NB4 (cell line): ENCODE measurements at regions not wholly inside any gene's neighbourhood (a gene's known extent, or its start where the extent isn't known, plus 50 kb on each side); places are given as distances from the start of the nearest gene placed in this dataset.

Experiments
- POLR2A ChIP-seq: IDR thresholded peaks from 2 replicates; pipeline ENCODE4 v1.6.1; 2011; ENCODE audit warnings: mild to moderate bottlenecking; ENCODE audit not compliant: insufficient read length; ENCODE audit errors: extremely low read depth
- TF ChIP-seq, protein P1 (sequence below): IDR thresholded peaks from one replicate; pipeline ENCODE4 v1.5.1; 2012; ENCODE audit warnings: low read depth, low read length
- TF ChIP-seq, protein P2 (sequence below): IDR thresholded peaks from 2 replicates; pipeline ENCODE4 v1.6.1; 2011; ENCODE audit warnings: low read depth, low read length

- TF ChIP-seq, protein P1, sequence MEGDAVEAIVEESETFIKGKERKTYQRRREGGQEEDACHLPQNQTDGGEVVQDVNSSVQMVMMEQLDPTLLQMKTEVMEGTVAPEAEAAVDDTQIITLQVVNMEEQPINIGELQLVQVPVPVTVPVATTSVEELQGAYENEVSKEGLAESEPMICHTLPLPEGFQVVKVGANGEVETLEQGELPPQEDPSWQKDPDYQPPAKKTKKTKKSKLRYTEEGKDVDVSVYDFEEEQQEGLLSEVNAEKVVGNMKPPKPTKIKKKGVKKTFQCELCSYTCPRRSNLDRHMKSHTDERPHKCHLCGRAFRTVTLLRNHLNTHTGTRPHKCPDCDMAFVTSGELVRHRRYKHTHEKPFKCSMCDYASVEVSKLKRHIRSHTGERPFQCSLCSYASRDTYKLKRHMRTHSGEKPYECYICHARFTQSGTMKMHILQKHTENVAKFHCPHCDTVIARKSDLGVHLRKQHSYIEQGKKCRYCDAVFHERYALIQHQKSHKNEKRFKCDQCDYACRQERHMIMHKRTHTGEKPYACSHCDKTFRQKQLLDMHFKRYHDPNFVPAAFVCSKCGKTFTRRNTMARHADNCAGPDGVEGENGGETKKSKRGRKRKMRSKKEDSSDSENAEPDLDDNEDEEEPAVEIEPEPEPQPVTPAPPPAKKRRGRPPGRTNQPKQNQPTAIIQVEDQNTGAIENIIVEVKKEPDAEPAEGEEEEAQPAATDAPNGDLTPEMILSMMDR: no peak
- TF ChIP-seq POLR2A: no peak
- TF ChIP-seq, protein P2, sequence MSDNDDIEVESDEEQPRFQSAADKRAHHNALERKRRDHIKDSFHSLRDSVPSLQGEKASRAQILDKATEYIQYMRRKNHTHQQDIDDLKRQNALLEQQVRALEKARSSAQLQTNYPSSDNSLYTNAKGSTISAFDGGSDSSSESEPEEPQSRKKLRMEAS: no peak
Measured at GRCh38 chr5:4022056-4022670, 426.5 kb downstream of the IRX1 start.
